H54 (cell line): ENCODE measurements at regions not wholly inside any gene's neighbourhood (a gene's known extent, or its start where the extent isn't known, plus 50 kb on each side); places are given as distances from the start of the nearest gene placed in this dataset.
"Not testable (repeated sequence)": the region's sequence is repeated elsewhere in the genome, so short reads cannot be mapped to it uniquely, and the experiment has no call there.

Experiments used
- DNase-seq: peaks from one replicate; pipeline ENCODE4 v3.0.0; 2011; ENCODE audit warnings: low spot score, mixed read lengths; ENCODE audit not compliant: insufficient read length
- FAIRE-seq: peaks from 3 replicates; lab custom pipeline; 2011; peaks lifted over from hg19 to GRCh38; lab: Jason Lieb, UNC
- POLR2A ChIP-seq: IDR thresholded peaks from 2 replicates; pipeline ENCODE4 v1.6.1; 2011; ENCODE audit warnings: low read depth, mild to moderate bottlenecking, low read length

GRCh38 chr18:10128921-10129501, 215.2 kb downstream of the VAPA start:
- FAIRE-seq (no peak), DNase-seq (no peak)

DNA sequence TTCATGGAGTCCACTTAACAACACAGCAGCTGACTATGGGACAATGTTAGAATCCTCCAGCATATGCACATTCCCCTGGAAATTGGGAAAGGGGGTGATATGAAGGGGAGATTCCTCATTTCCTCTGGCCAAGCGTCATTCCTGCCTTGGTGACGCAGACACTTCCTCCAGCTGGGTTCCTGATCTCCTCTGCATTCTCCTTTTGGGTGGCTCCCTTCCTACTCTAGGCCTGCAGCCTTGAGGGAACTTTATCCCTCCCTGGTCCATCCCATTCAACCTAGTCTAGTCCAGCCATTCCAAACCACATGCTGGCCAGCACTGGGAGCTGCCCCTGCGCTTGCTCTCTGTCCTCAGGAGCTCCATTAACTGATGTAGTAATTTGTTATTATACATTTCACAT, 216.8 kb downstream of the VAPA start:
- DNase-seq (no peak), FAIRE-seq (no peak)
- TF ChIP-seq POLR2A, result no peak

More at GRCh38 chr18:10128921-10129501, 215.2 kb downstream of the VAPA start:
- TF ChIP-seq POLR2A, result no peak

DNA sequence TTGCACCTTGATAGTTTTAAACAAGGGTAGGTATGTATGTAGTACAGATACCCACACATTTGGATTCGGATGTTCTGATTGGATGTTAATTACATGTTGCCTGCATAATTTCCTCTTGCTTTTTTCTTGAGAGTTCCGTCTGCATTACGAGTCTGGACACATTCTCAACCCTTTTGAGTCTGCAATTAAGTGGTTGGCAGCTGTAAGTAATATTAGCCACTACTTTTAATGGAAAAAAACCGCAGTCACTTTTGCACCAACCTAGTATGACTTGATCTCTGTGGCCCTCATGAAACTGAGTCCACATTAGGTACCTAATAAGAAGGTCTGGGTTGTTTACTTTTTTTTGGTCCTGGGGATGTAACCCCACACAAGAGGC, 217.3 kb downstream of the VAPA start:
- no peak for FAIRE-seq
- no peak for TF ChIP-seq POLR2A
- DNase-seq, result no peak

- FAIRE-seq (no peak), DNase-seq (no peak)
- TF ChIP-seq POLR2A, result no peak
Measured at GRCh38 chr18:10131460-10132395, 217.9 kb downstream of the VAPA start.

- no peak for TF ChIP-seq POLR2A
- FAIRE-seq (no peak), DNase-seq (no peak)
Measured at GRCh38 chr18:10133516-10133915, 219.7 kb downstream of the VAPA start.

DNA sequence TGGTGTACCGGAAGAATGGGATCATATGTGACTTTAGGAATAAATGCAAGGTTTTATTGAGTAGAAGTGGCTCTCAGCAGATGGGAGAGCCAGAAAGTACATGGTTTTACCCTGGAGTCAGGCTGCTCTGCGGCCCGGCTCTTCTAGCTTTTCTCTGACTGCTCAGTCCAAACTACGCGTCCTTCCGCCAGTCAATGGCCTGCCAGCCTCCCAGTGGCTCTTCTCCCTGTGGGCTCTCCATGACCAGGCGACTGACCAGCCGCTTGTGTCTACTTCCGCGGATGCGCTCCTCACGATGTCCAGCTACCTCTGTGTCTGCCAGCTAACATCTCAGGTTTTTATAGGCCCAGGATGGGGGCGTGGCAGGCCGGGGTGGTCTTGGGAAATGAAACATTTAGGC, 220.4 kb downstream of the VAPA start:
- TF ChIP-seq POLR2A, result no peak
- DNase-seq (no peak), FAIRE-seq (no peak)

DNA sequence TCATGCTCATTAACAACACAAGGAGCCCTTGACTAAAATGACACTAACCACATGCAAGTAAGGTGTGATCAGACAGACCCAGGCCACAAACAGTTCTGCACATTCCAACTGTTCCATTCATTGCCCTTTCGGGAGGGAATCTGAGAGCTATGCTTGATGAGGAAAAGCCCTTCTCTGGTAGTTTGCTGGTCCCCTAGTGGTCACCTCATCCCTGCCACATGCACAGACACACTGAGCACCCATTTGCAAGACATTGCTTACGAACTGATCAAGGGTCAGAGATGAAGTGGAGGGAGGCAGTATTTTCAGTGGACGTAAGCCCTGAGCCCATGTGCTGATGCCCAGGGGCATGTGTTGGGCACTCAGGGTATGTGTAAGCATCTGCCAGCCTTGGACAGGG, 220.9 kb downstream of the VAPA start:
- FAIRE-seq, DNase-seq: not testable (repeated sequence)

- TF ChIP-seq POLR2A, result no peak
- FAIRE-seq (no peak), DNase-seq (no peak)
Measured at GRCh38 chr18:10135302-10135926, 221.6 kb downstream of the VAPA start.

GRCh38 chr18:10138719-10139118, 224.9 kb downstream of the VAPA start:
- DNase-seq (no peak), FAIRE-seq (no peak)
- no peak for TF ChIP-seq POLR2A

GRCh38 chr18:10139783-10140410, 226.1 kb downstream of the VAPA start:
- no peak for TF ChIP-seq POLR2A
- FAIRE-seq (no peak), DNase-seq (no peak)

DNA sequence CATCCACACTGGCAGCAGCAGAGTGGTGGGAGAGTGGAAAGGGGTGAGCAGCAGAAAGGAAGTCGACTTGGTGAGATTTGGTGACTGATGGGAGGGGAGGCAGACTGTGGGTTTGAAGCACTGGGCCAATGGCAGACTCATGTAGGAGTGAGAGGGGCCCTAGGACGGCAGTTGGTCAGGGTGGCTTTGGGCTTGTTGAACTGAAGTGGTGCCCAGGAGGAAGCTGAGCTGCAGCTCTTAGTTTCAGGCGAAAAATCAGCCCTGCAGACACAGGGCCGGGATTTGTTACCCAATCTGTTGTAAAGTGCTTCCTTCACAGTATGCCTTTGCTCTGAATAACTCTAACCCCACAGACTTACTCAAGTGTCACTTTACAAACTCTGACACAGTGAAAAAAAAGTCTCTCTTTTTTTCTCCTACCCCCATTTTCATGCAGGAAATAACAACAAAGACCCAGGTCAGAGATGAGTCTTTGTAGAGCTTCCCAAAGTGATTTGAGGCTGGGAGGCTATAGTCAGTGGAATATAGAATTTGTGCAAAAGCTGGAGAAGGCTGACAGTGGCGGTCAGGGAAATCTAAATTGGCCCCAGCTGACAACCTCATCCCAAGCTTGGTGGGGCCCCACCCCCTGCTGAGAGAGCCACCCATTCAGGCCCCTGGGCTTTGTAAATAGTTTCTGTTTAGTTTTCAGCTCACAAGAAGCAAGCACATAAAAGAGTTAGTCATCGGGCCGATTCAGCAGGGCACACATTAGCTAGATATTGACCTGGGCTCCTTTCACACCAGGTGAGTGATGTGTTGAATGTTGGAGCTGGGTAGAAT, 226.9 kb downstream of the VAPA start:
- no peak for FAIRE-seq
- no peak for DNase-seq
- TF ChIP-seq POLR2A, result no peak

GRCh38 chr18:10141559-10141958, 227.7 kb downstream of the VAPA start:
- DNase-seq (no peak), FAIRE-seq (no peak)
- TF ChIP-seq POLR2A, result no peak

GRCh38 chr18:10142056-10142455, 228.2 kb downstream of the VAPA start:
- FAIRE-seq, result no peak
- no peak for TF ChIP-seq POLR2A
- no peak for DNase-seq
